GM21529 (cell line): ENCODE measurements at regions not wholly inside any gene's neighbourhood (a gene's known extent, or its start where the extent isn't known, plus 50 kb on each side); places are given as distances from the start of the nearest gene placed in this dataset.

Experiments used
- ATAC-seq: cut with Tn5 transposase; IDR thresholded peaks from one replicate; pipeline ENCODE4 v1.9.1; 2021; ENCODE audit not compliant: unreplicated experiment

DNA sequence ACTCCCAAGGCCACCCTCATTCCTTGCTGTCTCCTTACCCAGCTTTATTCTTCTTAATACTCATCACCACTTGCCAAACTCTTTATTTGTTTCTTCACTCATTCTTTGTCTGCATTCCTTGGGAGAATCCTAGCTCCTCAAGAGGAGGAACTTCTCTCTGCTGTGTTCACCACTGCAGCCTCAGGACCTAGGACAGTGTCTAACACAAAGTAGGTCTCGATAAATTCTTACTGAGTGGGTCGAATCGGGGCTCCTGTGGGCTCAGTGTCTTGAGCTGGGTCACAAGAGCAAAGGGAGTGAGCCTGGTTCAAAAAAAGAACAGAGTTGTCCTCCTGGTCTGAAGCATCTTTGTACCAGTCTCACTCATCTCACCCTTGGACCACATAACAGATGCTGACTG is 224.1 kb upstream of the TMEM132C start:
- no peak for ATAC-seq

DNA sequence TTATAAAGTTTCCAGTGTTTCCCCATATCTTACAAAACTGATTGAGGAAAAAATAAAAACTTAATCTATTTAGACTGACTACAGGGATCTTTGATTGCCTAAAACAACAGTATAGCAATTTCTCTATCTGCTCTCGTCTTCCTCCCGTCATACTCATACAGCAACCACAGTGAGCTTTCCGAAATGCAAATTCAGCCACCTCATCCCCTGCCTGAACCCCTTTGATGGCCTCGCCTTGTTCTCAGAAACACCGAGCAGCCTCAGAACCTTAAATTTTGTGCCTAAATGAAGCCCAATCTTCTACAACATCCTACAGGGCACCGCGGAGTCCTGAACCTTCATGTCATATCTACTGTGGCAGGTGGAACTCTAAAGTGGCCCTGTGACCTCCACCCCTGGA is 223.7 kb upstream of the TMEM132C start:
- ATAC-seq = no peak

DNA sequence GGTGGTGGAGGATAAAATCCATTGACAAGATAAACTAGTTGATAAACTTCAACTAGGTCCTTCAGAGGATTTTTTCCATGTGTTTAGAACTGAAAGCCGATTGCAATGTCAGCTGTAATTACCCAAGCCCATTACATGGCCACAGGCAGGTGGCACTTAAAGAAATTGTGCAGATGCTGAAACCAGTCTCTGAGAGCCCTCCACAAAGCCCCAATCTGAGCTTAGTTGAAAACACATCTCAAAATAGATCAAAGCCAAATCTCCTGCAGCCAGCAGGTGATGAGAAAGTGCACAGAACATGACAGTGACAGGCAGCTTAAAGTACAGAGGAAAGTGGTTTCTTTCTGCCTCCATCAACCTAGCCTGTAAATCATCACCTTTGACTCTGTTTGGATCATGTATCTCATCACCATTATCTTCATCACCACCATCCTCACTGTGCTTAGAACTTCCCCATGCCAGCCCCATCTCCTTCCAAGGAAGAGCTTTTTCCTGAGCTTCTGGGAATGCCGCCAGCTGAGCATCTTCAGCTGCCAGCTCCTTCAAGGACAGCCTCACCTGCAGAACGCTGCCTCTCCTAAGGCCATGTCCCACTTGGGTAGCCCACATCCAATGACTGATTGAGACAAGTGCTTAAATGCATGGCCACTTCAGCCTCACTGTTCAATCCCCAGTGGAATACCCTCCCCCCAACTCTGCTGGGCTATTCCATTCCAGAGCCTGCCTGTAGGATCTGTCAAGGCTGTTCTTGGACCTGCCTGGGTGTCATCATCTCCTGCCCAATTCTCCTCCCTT is 219.5 kb upstream of the TMEM132C start:
- no peak for ATAC-seq

DNA sequence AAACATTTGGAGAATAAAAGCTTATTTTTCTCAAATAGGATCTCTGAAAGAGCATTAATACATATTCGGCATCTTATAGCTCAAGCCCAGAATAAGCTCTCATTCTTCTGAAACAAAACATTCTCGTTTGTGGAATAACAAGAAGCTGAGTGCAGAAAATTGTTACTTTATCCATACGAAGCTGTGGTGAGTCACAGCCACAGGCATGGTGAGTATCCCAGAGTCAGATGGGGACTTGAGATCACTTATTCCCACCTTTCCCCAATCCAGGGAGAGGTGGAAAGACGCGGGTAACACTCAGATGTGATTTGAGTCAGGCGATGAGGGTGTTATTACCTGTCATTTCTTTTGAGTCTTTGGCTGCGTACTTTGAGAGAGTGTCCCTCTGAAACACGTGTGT is 214.6 kb upstream of the TMEM132C start:
- no peak for ATAC-seq

DNA sequence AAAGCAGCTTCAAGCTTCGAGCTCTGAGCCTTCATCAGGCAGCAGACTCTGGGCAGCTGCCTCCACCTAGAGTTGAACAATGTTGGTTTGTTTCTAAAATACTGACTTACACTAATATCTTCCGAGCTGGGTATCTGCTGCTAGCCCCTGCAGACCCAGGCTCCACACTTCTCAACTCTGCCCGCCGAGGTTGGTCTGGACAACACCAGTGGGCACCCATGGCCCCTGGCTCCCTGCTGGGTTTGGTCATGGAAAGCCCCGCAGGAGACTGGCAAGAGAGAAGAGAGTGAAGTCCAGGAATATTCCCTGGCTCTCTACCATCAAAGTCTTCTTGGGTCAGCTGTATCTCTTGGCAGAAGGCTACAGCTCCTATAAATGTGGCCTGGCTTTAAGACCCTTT is 214.2 kb upstream of the TMEM132C start:
- no peak for ATAC-seq

DNA sequence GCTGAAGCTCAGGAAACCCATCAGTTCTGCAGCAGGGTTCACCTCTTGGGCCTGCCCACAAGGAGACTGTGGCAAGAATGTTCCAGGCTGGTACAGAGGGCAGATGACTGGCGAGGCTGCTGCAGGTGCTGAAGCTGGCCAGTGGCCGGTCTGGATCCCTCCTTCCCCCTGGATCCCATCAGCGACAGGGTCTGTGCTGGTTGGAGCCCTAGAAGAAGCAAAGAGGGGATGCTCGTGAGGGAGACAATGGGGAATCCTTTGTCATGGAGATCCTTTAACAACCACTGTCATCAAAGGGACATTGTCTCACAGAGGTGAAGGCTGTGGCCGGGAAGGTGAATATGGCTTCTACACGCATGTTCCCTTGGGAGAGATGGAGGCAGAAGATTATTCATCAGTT is 211.4 kb upstream of the TMEM132C start:
- no peak for ATAC-seq

DNA sequence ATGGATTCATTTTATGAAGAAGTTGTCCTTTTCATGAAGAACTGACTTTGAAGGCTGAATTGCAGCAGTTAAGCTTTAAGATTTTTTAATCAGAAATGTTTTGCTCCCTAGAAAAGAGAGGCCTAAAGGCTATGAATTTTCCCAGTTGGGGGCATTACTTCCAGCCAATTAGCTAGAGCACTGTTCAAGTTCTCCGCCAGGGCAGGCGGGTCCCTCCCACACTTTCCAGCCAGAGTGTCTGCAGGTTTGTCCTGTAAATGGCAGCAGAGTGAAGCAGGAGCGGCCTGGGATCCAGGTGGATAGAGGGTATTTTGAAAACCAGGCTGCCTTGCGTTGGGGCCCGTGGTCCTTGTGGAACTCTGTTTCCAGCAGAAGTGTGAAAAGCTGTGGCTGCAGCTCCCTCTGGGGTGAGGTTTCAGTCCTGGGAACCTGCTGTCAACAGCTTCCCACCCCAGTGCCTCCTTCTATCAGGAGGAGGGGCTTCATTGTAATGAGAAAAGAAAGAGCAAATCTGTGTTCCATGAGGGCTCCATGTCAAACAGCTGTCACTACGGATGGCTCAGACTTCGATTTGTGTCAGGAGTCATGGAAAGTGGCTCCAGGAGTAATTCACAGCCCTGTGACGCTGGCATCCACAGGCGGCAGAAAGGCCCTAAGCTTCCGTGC is 210.7 kb upstream of the TMEM132C start:
- ATAC-seq = no peak

DNA sequence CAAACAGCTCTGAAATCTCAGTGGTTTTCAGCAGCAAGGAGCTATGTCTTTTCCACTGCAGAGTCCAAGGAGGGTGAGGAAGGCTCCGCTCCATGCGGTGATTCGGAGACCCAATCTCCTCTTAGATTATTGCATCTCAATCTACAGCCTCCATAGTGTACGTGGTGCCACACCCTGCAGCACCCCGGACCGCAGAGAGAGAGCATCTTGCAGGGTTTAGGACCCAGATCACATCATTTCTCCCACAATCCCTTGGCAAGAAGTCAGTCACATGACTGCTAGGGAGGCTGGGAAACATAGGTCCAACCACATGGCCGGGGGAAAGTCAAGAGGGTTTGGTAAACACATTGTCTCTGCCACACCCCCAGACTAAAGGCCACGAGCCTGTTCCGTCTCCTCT is 209.4 kb upstream of the TMEM132C start:
- no peak for ATAC-seq

DNA sequence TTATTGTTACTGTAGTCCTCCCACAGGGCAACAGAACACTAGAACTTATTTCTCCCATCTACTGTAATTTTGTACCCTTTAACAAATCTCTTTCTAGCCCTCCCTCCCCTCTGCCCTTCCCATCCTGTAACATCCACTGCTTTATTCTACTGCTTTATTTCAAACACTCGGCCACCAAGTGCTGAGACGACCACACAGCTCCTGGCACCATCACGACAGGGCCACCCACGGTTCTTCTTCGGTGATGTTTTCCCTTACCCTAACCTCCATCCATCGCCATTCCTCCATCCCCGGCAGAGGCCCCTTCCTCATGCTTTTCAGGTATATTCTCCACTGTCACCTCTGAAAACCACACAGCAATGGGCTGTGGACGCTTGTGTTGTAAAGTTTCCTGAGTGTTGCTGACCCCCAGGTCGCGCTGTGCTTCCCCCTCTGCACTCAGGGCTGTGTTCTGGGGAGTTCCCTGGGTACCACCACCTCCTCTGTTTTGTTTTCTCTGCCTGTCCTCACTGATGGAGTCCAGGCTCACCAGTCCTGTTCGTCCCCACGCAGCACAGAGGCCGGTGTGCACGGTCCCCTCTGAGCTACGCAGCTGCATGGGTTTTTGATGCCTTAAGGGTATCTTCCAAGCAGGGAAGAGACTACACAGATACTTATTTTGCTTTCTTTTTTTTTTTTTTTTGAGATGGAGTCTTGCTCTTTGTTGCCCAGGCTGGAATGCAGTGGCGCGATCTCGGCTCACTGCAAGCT is 207.2 kb upstream of the TMEM132C start:
- no peak for ATAC-seq

DNA sequence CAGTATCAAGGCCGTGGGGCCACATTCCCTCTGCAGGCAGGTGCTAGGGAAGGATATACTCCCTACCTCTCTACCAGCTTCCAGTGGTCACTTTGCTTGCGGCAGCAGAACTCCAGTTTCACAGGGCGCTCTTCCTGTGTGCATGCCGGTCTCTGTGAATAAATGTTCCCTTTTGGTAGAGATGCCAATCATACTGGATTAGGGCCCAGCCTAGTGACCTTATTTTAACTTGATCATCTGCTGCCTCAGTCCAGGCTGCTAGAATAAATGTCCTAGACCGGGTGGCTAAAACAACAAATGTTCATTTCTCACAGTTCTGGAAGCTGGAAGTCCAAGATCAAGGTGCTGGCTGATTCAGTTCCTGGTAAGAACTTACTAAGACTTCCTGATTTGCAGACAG is 198.8 kb upstream of the TMEM132C start:
- ATAC-seq = no peak

DNA sequence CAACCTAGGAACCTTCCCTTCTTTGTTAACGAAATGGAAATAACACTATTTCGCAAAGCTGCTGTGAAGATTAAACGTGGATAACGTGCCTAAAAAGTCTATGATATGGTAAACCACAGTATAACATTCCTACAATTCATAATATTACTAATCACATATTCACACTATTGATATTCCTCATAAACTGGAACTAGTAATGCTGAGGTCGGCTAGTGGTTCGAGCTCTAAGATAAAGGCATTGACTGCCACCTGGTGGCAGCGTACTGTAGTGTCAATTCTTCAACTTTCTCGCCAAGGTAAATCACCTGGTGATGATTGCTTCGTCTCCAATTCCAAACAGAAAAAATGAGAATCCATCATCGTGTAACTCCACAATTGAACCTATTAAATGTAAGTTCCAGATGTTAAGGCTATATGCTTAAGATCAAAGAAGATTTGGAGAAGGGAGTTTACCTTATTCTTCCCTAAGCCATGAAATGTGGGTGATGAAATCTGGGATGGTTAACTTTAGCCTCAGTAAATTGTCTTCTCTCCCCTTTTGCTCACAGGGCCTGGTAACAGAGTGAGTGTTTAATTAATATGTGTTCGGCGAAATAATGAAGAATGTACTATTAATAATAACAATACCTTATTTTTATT is 197.5 kb upstream of the TMEM132C start:
- ATAC-seq = peak; percentile 75

DNA sequence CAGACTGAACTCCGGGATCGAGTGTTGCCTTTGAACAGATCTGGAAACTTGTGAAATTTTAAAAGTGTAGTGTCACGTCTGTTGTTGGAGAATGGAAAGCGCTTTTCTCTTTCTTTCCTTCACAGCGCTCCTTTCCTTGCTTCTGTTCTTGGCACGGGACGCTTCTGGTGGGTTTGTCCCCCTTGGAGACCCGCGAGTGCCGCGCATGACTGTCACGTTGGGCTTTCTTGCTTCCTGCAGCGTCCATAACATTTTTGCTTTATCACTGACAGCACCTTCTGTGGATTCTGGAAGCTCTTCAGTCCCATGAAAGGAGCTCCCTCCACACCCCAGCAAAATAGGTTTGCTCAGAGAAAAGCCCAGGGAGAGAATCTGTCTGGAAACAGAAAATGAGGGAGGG is 193.0 kb upstream of the TMEM132C start:
- ATAC-seq = no peak

DNA sequence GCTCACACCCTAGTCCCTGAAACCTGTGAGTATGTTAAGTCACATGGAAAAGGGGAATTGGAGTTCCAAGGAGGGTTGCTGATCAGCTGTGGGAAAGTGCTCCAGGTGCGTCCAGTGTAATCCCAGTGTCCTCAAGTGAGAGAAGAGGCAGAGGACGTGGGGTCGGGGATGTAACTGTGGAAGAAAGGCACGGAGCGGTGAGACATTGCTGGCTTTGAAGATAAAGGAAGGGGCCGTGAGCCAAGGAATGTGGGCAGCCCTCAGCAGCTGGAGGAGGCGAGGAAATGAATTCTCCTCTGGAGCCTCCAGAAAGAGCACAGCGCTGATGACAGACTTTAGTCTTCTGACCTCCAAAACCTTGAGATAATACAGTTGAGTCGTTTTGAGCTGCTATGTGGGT is 191.6 kb upstream of the TMEM132C start:
- no peak for ATAC-seq

DNA sequence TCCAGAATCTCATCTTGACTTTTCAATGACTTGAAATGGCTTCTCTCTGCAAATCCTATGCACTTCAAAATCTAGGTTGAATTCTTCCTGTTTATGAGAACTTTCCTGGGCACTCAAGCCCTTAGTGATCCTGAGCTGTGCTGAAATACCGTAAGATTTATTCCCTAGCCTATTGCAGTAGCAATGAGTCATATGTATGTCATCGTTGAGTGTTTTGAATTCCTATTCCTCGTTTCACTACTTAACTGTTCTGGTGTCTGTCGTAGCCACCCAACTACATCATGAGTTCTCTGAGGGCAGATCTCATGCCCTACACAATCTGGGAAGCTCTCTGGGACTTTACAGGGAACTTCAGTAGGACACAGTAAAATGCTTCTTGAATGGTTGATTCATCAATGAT is 190.8 kb upstream of the TMEM132C start:
- no peak for ATAC-seq

DNA sequence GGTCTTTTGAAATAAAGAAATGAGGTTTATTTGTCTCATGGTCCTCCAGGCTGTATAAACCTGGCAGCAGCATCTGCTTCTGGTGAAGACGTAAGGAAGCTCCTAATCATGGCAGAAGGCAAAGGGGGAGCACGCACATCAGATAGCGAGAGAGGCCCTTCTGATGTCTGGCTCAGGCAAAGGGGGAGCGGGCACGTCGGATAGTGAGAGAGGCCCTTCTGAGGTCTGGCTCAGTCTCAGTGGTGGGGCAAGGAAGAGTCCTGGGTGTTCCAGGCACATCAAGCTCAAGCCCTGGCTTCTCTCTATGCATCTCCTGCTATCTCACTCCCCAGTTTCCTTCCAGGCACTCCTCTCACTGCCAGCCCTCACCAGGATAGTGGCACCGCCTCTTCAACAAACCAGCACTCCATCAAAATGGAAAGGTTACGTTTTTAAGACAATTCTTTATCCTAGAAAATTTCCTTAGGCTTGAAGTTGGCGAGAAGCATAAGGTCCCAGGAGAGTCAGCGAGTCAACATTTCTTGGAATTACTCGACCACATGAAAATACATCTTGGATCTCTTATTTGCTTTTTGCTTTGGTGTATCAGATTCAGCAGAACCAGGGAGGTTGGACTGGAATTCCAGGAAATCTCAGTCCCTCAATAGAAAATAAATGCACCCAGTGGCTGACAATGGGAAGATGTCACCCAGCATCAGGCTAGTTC is 189.6 kb upstream of the TMEM132C start:
- ATAC-seq = no peak

DNA sequence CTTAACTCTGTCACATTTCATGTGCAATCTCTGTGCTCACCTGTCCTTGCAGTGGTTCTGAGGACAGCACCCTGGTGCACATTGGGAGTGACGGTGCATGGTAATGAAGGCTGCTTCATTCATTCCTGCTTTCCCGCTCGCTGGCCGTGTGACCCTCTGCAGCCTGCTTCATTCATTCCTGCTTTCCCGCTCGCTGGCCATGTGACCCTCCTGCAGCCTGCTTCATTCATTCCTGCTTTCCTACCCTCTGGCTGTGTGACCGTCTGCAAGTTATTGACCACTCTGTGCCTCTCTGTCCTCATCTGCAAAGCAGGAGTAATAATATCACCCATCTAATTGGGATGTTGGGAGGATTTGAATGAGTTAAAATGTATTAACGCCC is 189.1 kb upstream of the TMEM132C start:
- no peak for ATAC-seq

DNA sequence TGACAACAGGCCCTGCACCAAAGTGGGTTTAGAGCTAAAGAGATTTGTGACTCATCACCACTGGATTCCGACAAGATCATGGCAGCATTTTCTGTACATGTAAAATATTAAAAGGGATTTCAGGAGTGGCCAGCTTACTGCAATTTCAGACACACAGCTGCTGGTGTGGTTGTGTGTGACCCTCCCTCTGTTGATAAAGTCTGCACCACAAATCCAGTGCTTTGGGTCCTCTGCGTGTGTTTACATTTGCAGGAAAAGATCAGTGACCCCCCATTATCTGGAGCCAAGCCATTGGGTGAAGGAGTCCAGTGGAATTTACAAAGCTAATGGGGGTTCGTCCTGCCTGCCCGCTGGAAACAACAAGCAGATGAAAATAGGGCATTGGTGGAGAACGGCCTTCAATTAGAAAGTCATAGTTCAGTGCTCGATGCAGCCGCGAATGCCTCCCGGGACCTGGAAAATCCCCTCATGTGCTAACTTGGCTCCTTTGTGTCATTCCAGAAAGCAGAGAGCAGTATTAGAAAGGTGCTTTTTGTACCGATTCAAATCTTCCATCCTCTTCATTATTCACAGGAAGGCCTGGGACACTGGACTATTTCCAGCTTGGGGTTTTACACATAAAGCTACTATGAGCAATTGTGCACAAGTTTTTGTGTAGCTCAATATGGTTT is 188.5 kb upstream of the TMEM132C start:
- ATAC-seq = no peak

DNA sequence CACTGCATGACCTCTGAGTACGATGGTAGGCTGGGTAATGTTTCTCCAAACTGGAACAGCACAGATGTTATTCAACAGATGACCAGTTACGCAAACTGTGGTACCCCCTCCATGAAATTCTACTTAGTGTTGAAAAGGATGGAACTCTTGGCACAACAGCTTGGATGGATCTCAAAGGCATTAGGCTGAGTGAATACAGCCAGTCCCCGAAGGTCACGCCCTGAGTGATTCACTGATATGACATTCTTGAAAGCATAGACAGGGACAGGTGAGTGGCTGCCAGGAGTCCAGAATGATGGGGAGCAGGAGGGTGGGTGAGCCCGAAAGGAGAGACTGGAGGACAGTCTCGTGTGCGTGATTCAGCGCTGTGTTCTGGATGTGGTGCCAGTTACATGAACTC is 187.5 kb upstream of the TMEM132C start:
- ATAC-seq = no peak

DNA sequence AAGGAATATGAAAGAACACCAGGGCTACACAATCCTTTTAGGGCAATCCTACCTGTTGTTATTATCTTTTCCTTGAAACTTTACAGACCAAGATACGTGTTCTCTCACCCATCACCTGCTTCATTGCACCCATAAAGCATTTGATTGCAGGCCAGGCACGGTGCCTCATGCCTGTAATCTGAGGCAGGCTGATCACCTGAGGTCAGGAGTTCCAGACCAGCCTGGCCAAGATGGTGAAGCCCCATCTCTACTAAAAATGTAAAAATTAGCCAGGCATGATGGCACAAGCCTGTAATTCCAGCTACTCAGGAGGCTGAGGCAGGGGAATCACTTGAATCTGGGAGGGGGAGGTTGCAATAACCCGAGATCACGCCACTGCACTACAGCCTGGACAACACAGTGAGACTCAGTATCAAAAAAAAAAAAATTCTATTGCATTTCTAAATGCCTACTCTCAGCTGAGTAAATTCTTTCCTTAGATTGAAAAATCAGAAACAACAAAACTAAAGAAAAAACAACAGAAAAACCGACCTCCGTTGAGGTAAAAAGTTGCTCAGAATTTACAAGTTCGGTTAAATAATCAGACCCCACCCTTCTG is 183.7 kb upstream of the TMEM132C start:
- ATAC-seq = no peak

DNA sequence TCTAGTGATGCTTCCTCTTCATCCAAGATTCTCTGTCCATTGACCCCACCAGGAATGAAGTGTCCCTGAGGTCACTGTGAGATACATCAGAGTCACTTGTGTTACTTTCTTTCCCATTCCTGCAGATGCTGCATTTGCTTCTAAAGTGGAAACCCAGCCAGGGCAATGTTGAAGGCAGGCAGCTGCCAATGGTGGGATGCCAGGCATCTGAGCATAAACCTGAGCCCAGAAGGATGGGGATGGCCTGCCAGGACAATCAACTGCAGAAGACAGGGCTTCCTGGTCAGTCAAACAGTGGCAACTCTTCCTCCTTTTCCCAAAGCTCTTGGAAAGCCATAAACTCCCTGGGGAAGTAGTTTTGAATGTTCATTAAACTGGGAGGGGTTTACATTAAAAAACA is 178.0 kb upstream of the TMEM132C start:
- no peak for ATAC-seq
